Loucy (cell line): ENCODE measurements at regions not wholly inside any gene's neighbourhood (a gene's known extent, or its start where the extent isn't known, plus 50 kb on each side); places are given as distances from the start of the nearest gene placed in this dataset.

Source experiments
- CTCF ChIP-seq: fragments of 200-600 bp; sonication (generic); conservative IDR thresholded peaks from 2 replicates; pipeline ENCODE4 v1.5.1; 2014; ENCODE audit warnings: mild to moderate bottlenecking, antibody characterized with exemption, low read length
- EZH2phosphoT487 ChIP-seq: fragments of 200-600 bp; IDR thresholded peaks from 2 replicates; pipeline ENCODE4 v1.6.1; 2018; ENCODE audit warnings: antibody characterized with exemption, mild to moderate bottlenecking, moderate library complexity, borderline replicate concordance

- TF ChIP-seq CTCF: no peak
- TF ChIP-seq EZH2phosphoT487: no peak
Measured at GRCh38 chr15:36356978-36357601, 222.3 kb upstream of the CDIN1 start.
